NCI-H1930 (cell line): ENCODE measurements at regions not wholly inside any gene's neighbourhood (a gene's known extent, or its start where the extent isn't known, plus 50 kb on each side); places are given as distances from the start of the nearest gene placed in this dataset.

Experiments used
- DNase-seq, 2 experiments: peaks; one replicate each; lab custom pipeline; 2025; lab: John Stamatoyannopoulos, UW

- DNase-seq: no peak
These were observed 378.9 kb downstream of the PMP22 start for GRCh38 chr17:14886200-14886739.

- DNase-seq: no peak
These were observed 383.0 kb downstream of the PMP22 start for GRCh38 chr17:14882131-14882530.

GRCh38 chr17:14875557-14876412, 389.3 kb downstream of the PMP22 start:
- no peak for DNase-seq

GRCh38 chr17:14873996-14874395, 391.1 kb downstream of the PMP22 start:
- DNase-seq: no peak

GRCh38 chr17:14873540-14873939, 391.6 kb downstream of the PMP22 start:
- DNase-seq: no peak

- no peak for DNase-seq
These were observed 393.2 kb downstream of the PMP22 start for GRCh38 chr17:14871921-14872320.

- no peak for DNase-seq
These were observed 398.9 kb downstream of the PMP22 start for GRCh38 chr17:14866266-14866665.

GRCh38 chr17:14864127-14864526, 401.0 kb downstream of the PMP22 start:
- no peak for DNase-seq

- DNase-seq: no peak
These were observed 405.6 kb downstream of the PMP22 start for GRCh38 chr17:14859542-14859941.

GRCh38 chr17:14856176-14856575, 408.9 kb downstream of the PMP22 start:
- no peak for DNase-seq

- DNase-seq: no peak
These were observed 410.4 kb downstream of the PMP22 start for GRCh38 chr17:14854691-14855090.

GRCh38 chr17:14845591-14846281, 419.4 kb downstream of the PMP22 start:
- DNase-seq: peak; percentile 66 to 71

GRCh38 chr17:14843086-14843795, 421.9 kb downstream of the PMP22 start:
- no peak for DNase-seq

GRCh38 chr17:14840616-14841231, 424.4 kb downstream of the PMP22 start:
- no peak for DNase-seq

GRCh38 chr17:14838567-14838966, 426.6 kb downstream of the PMP22 start:
- DNase-seq: no peak

GRCh38 chr17:14833201-14833785, 431.8 kb downstream of the PMP22 start:
- DNase-seq: no peak

- DNase-seq: no peak
These were observed 433.6 kb downstream of the PMP22 start for GRCh38 chr17:14831491-14831890.

- no peak for DNase-seq
These were observed 437.7 kb downstream of the PMP22 start for GRCh38 chr17:14827396-14827919.

GRCh38 chr17:14826358-14826757, 438.8 kb downstream of the PMP22 start:
- no peak for DNase-seq

GRCh38 chr17:14818469-14818868, 446.7 kb downstream of the PMP22 start:
- no peak for DNase-seq

GRCh38 chr17:14815079-14815478, 450.0 kb downstream of the PMP22 start:
- DNase-seq: peak; percentile 78 to 82
